GM12878 (cell line): ENCODE measurements at regions not wholly inside any gene's neighbourhood (a gene's known extent, or its start where the extent isn't known, plus 50 kb on each side); places are given as distances from the start of the nearest gene placed in this dataset.

Experiments
- ATAC-seq: fragments of 200-7000 bp; cut with Tn5 transposase; 3 replicates; pipeline ENCODE4 v1.9.1; 2020; ENCODE audit warnings: mild to moderate bottlenecking, moderate library complexity
- BruUV-seq: library from RNA; stranded (reverse); fragments of 400-500 nt; replicated peaks from 2 replicates; lab custom pipeline; 2021; lab: Mats Ljungman, UMichigan
- CTCF ChIA-PET: fragments of 300-600 bp; sonication (Branson Sonifier 250); formaldehyde crosslinking; extraction: SDS; loops from one replicate; lab custom pipeline; 2021; ENCODE audit warnings: inconsistent platforms; lab: Yijun Ruan, JAX
- POLR2A ChIA-PET: fragments of 350-600 bp; formaldehyde crosslinking; extraction: SDS; loops from one replicate; lab custom pipeline; 2021; ENCODE audit warnings: inconsistent platforms; lab: Charles Lee
- RAD21 ChIA-PET: fragments of 300-600 bp; sonication (Branson Sonifier 250); formaldehyde crosslinking; loops from one replicate; lab custom pipeline; 2023; ENCODE audit warnings: antibody characterized with exemption; ENCODE audit not compliant: unreplicated experiment; lab: Charles Lee
- SMC1A ChIA-PET: fragments of 300-600 bp; sonication (Branson Sonifier 250); formaldehyde crosslinking; loops from one replicate; lab custom pipeline; 2023; ENCODE audit not compliant: unreplicated experiment, uncharacterized antibody; lab: Charles Lee
- DNase-seq: peaks from one replicate; pipeline ENCODE4 v3.0.0-alpha.2; 2011; ENCODE audit warnings: low read depth, low spot score
- FAIRE-seq: peaks from 3 replicates; lab custom pipeline; 2011; peaks lifted over from hg19 to GRCh38; lab: Jason Lieb, UNC
- H2AFZ ChIP-seq: 2 replicates; pipeline ENCODE4 v1.6.0; 2011; ENCODE audit warnings: low read depth, low read length, control low read depth; ENCODE audit not compliant: control insufficient read depth
- H3K27ac ChIP-seq: 2 replicates; pipeline ENCODE4 v1.5.1; 2011; ENCODE audit warnings: control low read depth; ENCODE audit not compliant: control insufficient read depth, insufficient read depth
- H3K27me3 ChIP-seq, 2 experiments: replicated peaks in 1 of 2; 2 replicates each; pipeline versions ENCODE4 v1.6.0 to v1.6.1; 2011; ENCODE audit warnings: low read length in 1 of 2; ENCODE audit not compliant: control insufficient read depth in 2 of 2, insufficient read depth in 2 of 2
- H3K36me3 ChIP-seq, 2 experiments: 2 replicates each; pipeline ENCODE4 v1.5.1; 2011; ENCODE audit warnings: low read length in 1 of 2; ENCODE audit not compliant: control insufficient read depth in 2 of 2, insufficient read depth in 2 of 2
- H3K4me1 ChIP-seq: 2 replicates; pipeline ENCODE4 v1.6.1; 2011; ENCODE audit warnings: mild to moderate bottlenecking, low read length, moderate library complexity, mixed read lengths; ENCODE audit not compliant: control insufficient read depth, insufficient read depth
- H3K4me2 ChIP-seq: 2 replicates; pipeline ENCODE4 v1.6.0; 2011; ENCODE audit warnings: control low read depth; ENCODE audit not compliant: control insufficient read depth, insufficient read depth
- H3K4me3 ChIP-seq: fragments of 200-600 bp; sonication (generic); 2 replicates; pipeline ENCODE4 v1.5.1; 2016
- H3K79me2 ChIP-seq: 2 replicates; pipeline ENCODE4 v1.6.0; 2011; ENCODE audit warnings: low read length; ENCODE audit not compliant: control insufficient read depth, insufficient read depth
- H3K9ac ChIP-seq: 2 replicates; pipeline ENCODE4 v1.8.0; 2011; ENCODE audit warnings: low read length, control low read depth, mixed read lengths; ENCODE audit not compliant: control insufficient read depth, insufficient read depth
- H3K9me3 ChIP-seq: replicated peaks from 3 replicates; pipeline ENCODE4 v1.5.1; 2011; ENCODE audit warnings: mild to moderate bottlenecking, low read length; ENCODE audit not compliant: control insufficient read depth, insufficient read depth
- H4K20me1 ChIP-seq: 2 replicates; pipeline ENCODE4 v1.6.0; 2011; ENCODE audit not compliant: control insufficient read depth, insufficient read depth
- BMI1 ChIP-seq: fragments of 450-650 bp; IDR thresholded peaks from 2 replicates; pipeline ENCODE4 v1.6.1; 2016; ENCODE audit warnings: mild to moderate bottlenecking, moderate library complexity, borderline replicate concordance
- BRCA1 ChIP-seq: IDR thresholded peaks from 2 replicates; pipeline ENCODE4 v1.6.1; 2011; ENCODE audit warnings: low read depth, low read length, improper control_type of control experiment
- CREM ChIP-seq: IDR thresholded peaks from 2 replicates; pipeline ENCODE4 v1.6.1; 2014; ENCODE audit warnings: antibody characterized with exemption, low read depth
- HCFC1 ChIP-seq: fragments of 150-350 bp; IDR thresholded peaks from 2 replicates; pipeline ENCODE4 v1.6.1; 2014; ENCODE audit warnings: low read length
- IRF4 ChIP-seq: IDR thresholded peaks from 2 replicates; pipeline ENCODE4 v1.6.1; 2011; ENCODE audit warnings: low read depth, low read length
- JUNB ChIP-seq: IDR thresholded peaks from 2 replicates; pipeline ENCODE4 v1.6.1; 2016; ENCODE audit warnings: antibody characterized with exemption, mild to moderate bottlenecking
- KDM1A ChIP-seq: fragments of 200-600 bp; sonication (generic); IDR thresholded peaks from 2 replicates; pipeline ENCODE4 v1.6.1; 2016; ENCODE audit warnings: borderline replicate concordance
- KLF5 ChIP-seq: fragments of 450-650 bp; IDR thresholded peaks from 2 replicates; pipeline ENCODE4 v1.6.1; 2014; ENCODE audit warnings: mild to moderate bottlenecking; ENCODE audit not compliant: partially characterized antibody
- MYB ChIP-seq: fragments of 150-350 bp; IDR thresholded peaks from 2 replicates; pipeline ENCODE4 v1.6.1; 2014; ENCODE audit warnings: mild to moderate bottlenecking, low read depth, low read length, borderline replicate concordance
- NFIC ChIP-seq: IDR thresholded peaks from 2 replicates; pipeline ENCODE4 v1.6.1; 2012; ENCODE audit warnings: low read depth, mild to moderate bottlenecking, inconsistent platforms, low read length, moderate library complexity
- NFYB ChIP-seq: IDR thresholded peaks from 2 replicates; pipeline ENCODE4 v1.6.1; 2011; ENCODE audit warnings: low read depth, mild to moderate bottlenecking, low read length, improper control_type of control experiment, moderate library complexity; ENCODE audit not compliant: insufficient read depth
- NR2C2 ChIP-seq: IDR thresholded peaks from 2 replicates; pipeline ENCODE4 v1.6.1; 2011; ENCODE audit warnings: borderline replicate concordance, low read depth; ENCODE audit not compliant: control insufficient read depth, insufficient read length
- PAX8 ChIP-seq: fragments of 450-650 bp; IDR thresholded peaks from 2 replicates; pipeline ENCODE4 v1.6.1; 2017; ENCODE audit warnings: mild to moderate bottlenecking, moderate library complexity
- PKNOX1 ChIP-seq: fragments of 450-650 bp; IDR thresholded peaks from 2 replicates; pipeline ENCODE4 v1.6.1; 2016; ENCODE audit warnings: mild to moderate bottlenecking
- POLR2A ChIP-seq: IDR thresholded peaks from 2 replicates; pipeline ENCODE4 v1.6.1; 2011; ENCODE audit warnings: low read depth, mild to moderate bottlenecking, low read length
- RELA ChIP-seq: fragments of 450-650 bp; IDR thresholded peaks from 2 replicates; pipeline ENCODE4 v1.8.0; 2014; ENCODE audit warnings: borderline replicate concordance; ENCODE audit not compliant: partially characterized antibody
- REST ChIP-seq: IDR thresholded peaks from 2 replicates; pipeline ENCODE4 v1.6.1; 2012; ENCODE audit warnings: mild to moderate bottlenecking, low read depth, low read length
- RFX5 ChIP-seq: IDR thresholded peaks from 2 replicates; pipeline ENCODE4 v1.6.1; 2011; ENCODE audit warnings: low read depth, low read length, improper control_type of control experiment
- SREBF2 ChIP-seq: IDR thresholded peaks from 2 replicates; pipeline ENCODE4 v1.6.1; 2012; ENCODE audit warnings: mild to moderate bottlenecking, low read length
- SUPT20H ChIP-seq: IDR thresholded peaks from 2 replicates; pipeline ENCODE4 v1.6.1; 2011; ENCODE audit warnings: low read depth, mild to moderate bottlenecking, low read length, moderate library complexity, borderline replicate concordance; ENCODE audit not compliant: control insufficient read depth
- TCF3 ChIP-seq: IDR thresholded peaks from 2 replicates; pipeline ENCODE4 v1.6.1; 2012; ENCODE audit warnings: low read depth, mild to moderate bottlenecking, low read length, borderline replicate concordance; ENCODE audit not compliant: insufficient read depth
- WGBS: methylation state at CpG from one replicate; pipeline ENCODE4 v1.1.6; 2016; ENCODE audit warnings: low lambda C conversion rate; ENCODE audit not compliant: insufficient replicate concordance, insufficient coverage; ENCODE audit errors: missing lambda C conversion rate; 5-methylcytosine and 5-hydroxymethylcytosine counted together
- in situ Hi-C: fragments of 300-500 bp; cut with MboI; formaldehyde crosslinking; loops from 9 replicates; pipeline ENCODE4 v1.14.3; 2018; ENCODE audit warnings: mixed read lengths
- intact Hi-C: fragments of 100-400 bp; cut with micrococcal nuclease; formaldehyde crosslinking; loops from one replicate; pipeline ENCODE4 v1.14.2; 2022; ENCODE audit not compliant: unreplicated experiment

- TF ChIP-seq RELA (no peak), SUPT20H (no peak), NFIC (no peak), TCF3 (no peak), MYB (no peak), KLF5 (no peak)
Measured at GRCh38 chr2:180205621-180206235, 198.6 kb upstream of the CWC22 start (continued).

GRCh38 chr2:180203972-180204371 lies 196.9 kb upstream of the CWC22 start:
- FAIRE-seq (no peak), DNase-seq (no peak), ATAC-seq (no peak)
- ChIA-PET POLR2A (no interaction called here), SMC1A (no interaction called here), RAD21 (no interaction called here), CTCF (no interaction called here)
- in situ Hi-C loops: no loop called here
- Histone ChIP-seq H3K27me3 (no peaks in the 10 kb centered on the region; a peak in 1 of 4 replicates), H3K27ac (no peak overlapping the region), H3K4me1 (no peaks in the 10 kb centered on the region), H3K4me2 (no peak overlapping the region), H3K36me3 (no peaks in the 10 kb centered on the region), H4K20me1 (no peaks in the 10 kb centered on the region), H3K79me2 (no peaks in the 10 kb centered on the region), H3K4me3 (no peak overlapping the region), H3K9ac (no peak overlapping the region), H3K9me3 (no peaks in the 10 kb centered on the region), H2AFZ (no peak overlapping the region)
- intact Hi-C loops: no loop called here
- WGBS: 38% methylated on average over 2 of the region's 2 CpGs
- no TSS peak for BruUV-seq
- TF ChIP-seq BMI1: no peak
- TF ChIP-seq TCF3: no peak
- no peak for TF ChIP-seq BRCA1
- TF ChIP-seq HCFC1: no peak
- TF ChIP-seq NFYB: no peak
- TF ChIP-seq JUNB: no peak
- no peak for TF ChIP-seq RFX5
- no peak for TF ChIP-seq CREM
- no peak for TF ChIP-seq NR2C2
- TF ChIP-seq IRF4: no peak
- no peak for TF ChIP-seq PAX8
- TF ChIP-seq KDM1A: no peak
- TF ChIP-seq REST: no peak
- TF ChIP-seq SREBF2: no peak
- no peak for TF ChIP-seq PKNOX1
- no peak for TF ChIP-seq POLR2A
